ENCODE measurements at regions not wholly inside any gene's neighbourhood (a gene's known extent, or its start where the extent isn't known, plus 50 kb on each side); places are given as distances from the start of the nearest gene placed in this dataset.

- TF ChIP-seq POLR2A (IDR thresholded peaks at IDR 0.05) (no peak), CTCF (IDR thresholded peaks at IDR 0.05) (no peak)
Measured at GRCh38 chr4:173858471-173858870, 328.4 kb upstream of the HAND2 start.

Data from heart left ventricle (tissue), 13 donors.